Liver (tissue), 3 donors: ENCODE measurements at regions not wholly inside any gene's neighbourhood (a gene's known extent, or its start where the extent isn't known, plus 50 kb on each side); places are given as distances from the start of the nearest gene placed in this dataset.

Experiments used
- GABPA ChIP-seq, 2 donors: IDR thresholded peaks in 1 of 2; conservative IDR thresholded peaks in 1 of 2; 2 replicates each; pipeline ENCODE4 v1.6.1; 2016; ENCODE audit warnings: antibody characterized with exemption in 2 of 2, mild to moderate bottlenecking in 1 of 2, moderate library complexity in 1 of 2
- JUND ChIP-seq, 2 donors: IDR thresholded peaks; 2 replicates each; pipeline ENCODE4 v1.6.1; 2016; ENCODE audit warnings: antibody characterized with exemption in 2 of 2
- TF ChIP-seq, protein P1 (sequence below): fragments of 150-350 bp; IDR thresholded peaks from 2 replicates; pipeline ENCODE4 v1.5.1; 2017; ENCODE audit warnings: improper control_type of control experiment, low read depth, low read length; ENCODE audit not compliant: missing input control
- TF ChIP-seq, protein P2 (sequence below): IDR thresholded peaks from 2 replicates; pipeline ENCODE4 v1.6.1; 2016; ENCODE audit warnings: antibody characterized with exemption, mild to moderate bottlenecking
- donor health status: healthy.
- donor health status: healthy.

DNA sequence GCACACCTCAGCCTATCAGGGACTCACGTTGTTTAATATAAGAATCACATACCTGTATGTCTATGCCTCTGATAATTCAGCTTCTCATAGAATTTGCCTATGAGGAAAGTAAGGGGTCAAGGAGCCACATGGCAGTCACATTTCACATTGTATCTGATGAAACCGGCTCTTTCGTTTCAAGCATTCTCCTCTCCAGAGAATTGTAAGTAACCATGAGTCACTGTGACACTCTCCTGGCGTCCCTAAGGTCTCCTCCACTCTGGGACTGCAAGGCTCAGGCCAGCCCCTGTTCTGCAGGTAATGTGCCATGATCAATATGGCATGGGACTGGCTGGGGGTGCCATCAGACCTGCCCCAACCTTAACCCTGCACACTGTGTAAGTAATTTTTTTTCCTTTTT, 503.3 kb downstream of the COG6 start:
- no peak for TF ChIP-seq JUND (IDR thresholded peaks at IDR 0.05)
- TF ChIP-seq, protein P1, sequence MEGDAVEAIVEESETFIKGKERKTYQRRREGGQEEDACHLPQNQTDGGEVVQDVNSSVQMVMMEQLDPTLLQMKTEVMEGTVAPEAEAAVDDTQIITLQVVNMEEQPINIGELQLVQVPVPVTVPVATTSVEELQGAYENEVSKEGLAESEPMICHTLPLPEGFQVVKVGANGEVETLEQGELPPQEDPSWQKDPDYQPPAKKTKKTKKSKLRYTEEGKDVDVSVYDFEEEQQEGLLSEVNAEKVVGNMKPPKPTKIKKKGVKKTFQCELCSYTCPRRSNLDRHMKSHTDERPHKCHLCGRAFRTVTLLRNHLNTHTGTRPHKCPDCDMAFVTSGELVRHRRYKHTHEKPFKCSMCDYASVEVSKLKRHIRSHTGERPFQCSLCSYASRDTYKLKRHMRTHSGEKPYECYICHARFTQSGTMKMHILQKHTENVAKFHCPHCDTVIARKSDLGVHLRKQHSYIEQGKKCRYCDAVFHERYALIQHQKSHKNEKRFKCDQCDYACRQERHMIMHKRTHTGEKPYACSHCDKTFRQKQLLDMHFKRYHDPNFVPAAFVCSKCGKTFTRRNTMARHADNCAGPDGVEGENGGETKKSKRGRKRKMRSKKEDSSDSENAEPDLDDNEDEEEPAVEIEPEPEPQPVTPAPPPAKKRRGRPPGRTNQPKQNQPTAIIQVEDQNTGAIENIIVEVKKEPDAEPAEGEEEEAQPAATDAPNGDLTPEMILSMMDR: no peak
- TF ChIP-seq, protein P2, sequence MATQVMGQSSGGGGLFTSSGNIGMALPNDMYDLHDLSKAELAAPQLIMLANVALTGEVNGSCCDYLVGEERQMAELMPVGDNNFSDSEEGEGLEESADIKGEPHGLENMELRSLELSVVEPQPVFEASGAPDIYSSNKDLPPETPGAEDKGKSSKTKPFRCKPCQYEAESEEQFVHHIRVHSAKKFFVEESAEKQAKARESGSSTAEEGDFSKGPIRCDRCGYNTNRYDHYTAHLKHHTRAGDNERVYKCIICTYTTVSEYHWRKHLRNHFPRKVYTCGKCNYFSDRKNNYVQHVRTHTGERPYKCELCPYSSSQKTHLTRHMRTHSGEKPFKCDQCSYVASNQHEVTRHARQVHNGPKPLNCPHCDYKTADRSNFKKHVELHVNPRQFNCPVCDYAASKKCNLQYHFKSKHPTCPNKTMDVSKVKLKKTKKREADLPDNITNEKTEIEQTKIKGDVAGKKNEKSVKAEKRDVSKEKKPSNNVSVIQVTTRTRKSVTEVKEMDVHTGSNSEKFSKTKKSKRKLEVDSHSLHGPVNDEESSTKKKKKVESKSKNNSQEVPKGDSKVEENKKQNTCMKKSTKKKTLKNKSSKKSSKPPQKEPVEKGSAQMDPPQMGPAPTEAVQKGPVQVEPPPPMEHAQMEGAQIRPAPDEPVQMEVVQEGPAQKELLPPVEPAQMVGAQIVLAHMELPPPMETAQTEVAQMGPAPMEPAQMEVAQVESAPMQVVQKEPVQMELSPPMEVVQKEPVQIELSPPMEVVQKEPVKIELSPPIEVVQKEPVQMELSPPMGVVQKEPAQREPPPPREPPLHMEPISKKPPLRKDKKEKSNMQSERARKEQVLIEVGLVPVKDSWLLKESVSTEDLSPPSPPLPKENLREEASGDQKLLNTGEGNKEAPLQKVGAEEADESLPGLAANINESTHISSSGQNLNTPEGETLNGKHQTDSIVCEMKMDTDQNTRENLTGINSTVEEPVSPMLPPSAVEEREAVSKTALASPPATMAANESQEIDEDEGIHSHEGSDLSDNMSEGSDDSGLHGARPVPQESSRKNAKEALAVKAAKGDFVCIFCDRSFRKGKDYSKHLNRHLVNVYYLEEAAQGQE: no peak
- no peak for TF ChIP-seq GABPA (IDR thresholded peaks at IDR 0.05 in 1 of 2, conservative IDR thresholded peaks at IDR 0.05 in 1 of 2)
